ENCODE measurements at regions not wholly inside any gene's neighbourhood (a gene's known extent, or its start where the extent isn't known, plus 50 kb on each side); places are given as distances from the start of the nearest gene placed in this dataset.

DNA sequence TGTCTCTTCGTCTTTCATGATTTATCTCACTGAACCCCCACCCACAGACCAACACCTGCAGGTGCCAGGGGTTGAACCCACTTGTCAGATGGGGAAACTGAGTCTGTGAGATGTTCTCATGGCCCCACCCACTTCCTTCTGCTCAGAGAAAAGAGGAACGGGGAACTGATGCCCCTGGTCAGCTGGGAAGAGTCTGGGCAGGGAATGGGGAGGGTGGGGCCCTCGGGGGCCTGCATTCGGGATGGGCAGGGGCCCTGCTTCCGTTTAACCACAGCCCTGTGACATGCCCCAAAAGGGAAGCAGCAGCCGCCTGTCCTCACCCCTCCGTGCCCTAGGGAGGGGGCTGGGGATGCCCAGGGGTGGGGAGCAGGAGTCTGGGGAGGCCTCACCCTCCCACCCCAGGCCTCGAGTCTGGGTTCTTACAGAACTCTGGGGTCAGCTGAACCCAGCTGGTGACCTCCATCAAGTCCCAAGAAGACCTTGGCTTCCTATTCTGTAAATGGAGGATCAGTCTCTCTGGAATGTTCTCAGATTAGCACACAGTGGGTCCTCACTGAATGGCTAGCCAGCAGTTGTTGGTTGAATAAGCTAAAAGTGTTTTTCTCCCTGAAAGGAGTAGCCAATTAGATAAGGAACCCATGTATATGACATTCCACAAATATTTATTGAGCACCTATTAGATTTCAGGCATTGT lies 81.5 kb downstream of the CEBPB start:
- TF ChIP-seq, protein P1, sequence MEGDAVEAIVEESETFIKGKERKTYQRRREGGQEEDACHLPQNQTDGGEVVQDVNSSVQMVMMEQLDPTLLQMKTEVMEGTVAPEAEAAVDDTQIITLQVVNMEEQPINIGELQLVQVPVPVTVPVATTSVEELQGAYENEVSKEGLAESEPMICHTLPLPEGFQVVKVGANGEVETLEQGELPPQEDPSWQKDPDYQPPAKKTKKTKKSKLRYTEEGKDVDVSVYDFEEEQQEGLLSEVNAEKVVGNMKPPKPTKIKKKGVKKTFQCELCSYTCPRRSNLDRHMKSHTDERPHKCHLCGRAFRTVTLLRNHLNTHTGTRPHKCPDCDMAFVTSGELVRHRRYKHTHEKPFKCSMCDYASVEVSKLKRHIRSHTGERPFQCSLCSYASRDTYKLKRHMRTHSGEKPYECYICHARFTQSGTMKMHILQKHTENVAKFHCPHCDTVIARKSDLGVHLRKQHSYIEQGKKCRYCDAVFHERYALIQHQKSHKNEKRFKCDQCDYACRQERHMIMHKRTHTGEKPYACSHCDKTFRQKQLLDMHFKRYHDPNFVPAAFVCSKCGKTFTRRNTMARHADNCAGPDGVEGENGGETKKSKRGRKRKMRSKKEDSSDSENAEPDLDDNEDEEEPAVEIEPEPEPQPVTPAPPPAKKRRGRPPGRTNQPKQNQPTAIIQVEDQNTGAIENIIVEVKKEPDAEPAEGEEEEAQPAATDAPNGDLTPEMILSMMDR (IDR thresholded peaks at IDR 0.05), result no peak
- TF ChIP-seq POLR2A (IDR thresholded peaks at IDR 0.05), result no peak
